Adrenal gland (tissue), 9 donors: ENCODE measurements at regions not wholly inside any gene's neighbourhood (a gene's known extent, or its start where the extent isn't known, plus 50 kb on each side); places are given as distances from the start of the nearest gene placed in this dataset.

Experiments
- DNase-seq, 7 donors: peaks; one replicate each; pipeline ENCODE4 v3.0.0-alpha.2; 2019 to 2020
- H3K27ac ChIP-seq, 5 donors: fragments of 200-600 bp; sonication (generic) in 4 of 5; 1 replicate in 3 of 5; 2 replicates in 2 of 5; pipeline versions ENCODE4 v1.5.1 to v1.8.0; 2016 to 2020; ENCODE audit warnings: mild to moderate bottlenecking in 1 of 5
- H3K27me3 ChIP-seq: fragments of 200-600 bp; 2 replicates; pipeline ENCODE4 v1.8.0; 2021
- H3K36me3 ChIP-seq, 2 donors: fragments of 200-600 bp; replicated peaks in 1 of 2; 1 replicate in 1 of 2; 2 replicates in 1 of 2; pipeline versions ENCODE4 v1.5.1 to v1.8.0; 2018 to 2022
- H3K4me1 ChIP-seq, 2 donors: fragments of 200-600 bp; replicated peaks in 1 of 2; 1 replicate in 1 of 2; 2 replicates in 1 of 2; pipeline versions ENCODE4 v1.5.1 to v1.8.0; 2018 to 2021
- H3K4me3 ChIP-seq, 4 donors: fragments of 200-600 bp; sonication (generic) in 3 of 4; one replicate each; pipeline ENCODE4 v1.5.1; 2016 to 2018
- H3K9me3 ChIP-seq, 3 donors: fragments of 200-600 bp; sonication (generic) in 1 of 3; replicated peaks in 1 of 3; 1 replicate in 2 of 3; 2 replicates in 1 of 3; pipeline versions ENCODE4 v1.5.1 to v1.8.0; 2016 to 2021
- POLR2A ChIP-seq, 2 donors: fragments of 450-650 bp; IDR thresholded peaks; one replicate each; pipeline ENCODE4 v1.6.1; 2017; ENCODE audit warnings: antibody characterized with exemption in 2 of 2, mild to moderate bottlenecking in 2 of 2, moderate library complexity in 1 of 2
- WGBS, 4 donors: extraction: QIAGEN DNeasy Blood & Tissue Kit in 2 of 4; methylation state at CpG; one replicate each; pipeline versions ENCODE4 v1.1.5 to v1.1.7; 2013 to 2017; 5-methylcytosine and 5-hydroxymethylcytosine counted together
- intact Hi-C, 2 donors: fragments of 100-400 bp; cut with DNase I; formaldehyde crosslinking; loops; one replicate each; pipeline versions ENCODE4 v1.14.1 to v1.15.0; 2022 to 2023
- TF ChIP-seq, protein P1 (sequence below), 6 experiments: fragments of 450-650 bp in 4 of 6; fragments of 200-600 bp in 2 of 6; sonication (generic) in 1 of 6; IDR thresholded peaks; 1 replicate in 5 of 6; 2 replicates in 1 of 6; pipeline versions ENCODE4 v1.5.1 to v1.8.0; 2016 to 2021; ENCODE audit warnings: antibody characterized with exemption in 6 of 6, mild to moderate bottlenecking in 2 of 6, moderate library complexity in 1 of 6
- donor health status: healthy with polysubstance abuse.
- donor health status: Bipolar disorder and iron deficiency.
- donor health status: DM: yes; HTN: yes; CAD: no.
- donor health status: DM: no; HTN: no; CAD: no.
- donor health status: DM: no; HTN: no; CAD: no.

- intact Hi-C loops = loop anchor here in 1 of 2 donors (10.0 kb wide), 1 partner anchor 205 kb away; no protein-coding TSS in a partner anchor
- no peak for TF ChIP-seq POLR2A (IDR thresholded peaks at IDR 0.05)
- TF ChIP-seq, protein P1, sequence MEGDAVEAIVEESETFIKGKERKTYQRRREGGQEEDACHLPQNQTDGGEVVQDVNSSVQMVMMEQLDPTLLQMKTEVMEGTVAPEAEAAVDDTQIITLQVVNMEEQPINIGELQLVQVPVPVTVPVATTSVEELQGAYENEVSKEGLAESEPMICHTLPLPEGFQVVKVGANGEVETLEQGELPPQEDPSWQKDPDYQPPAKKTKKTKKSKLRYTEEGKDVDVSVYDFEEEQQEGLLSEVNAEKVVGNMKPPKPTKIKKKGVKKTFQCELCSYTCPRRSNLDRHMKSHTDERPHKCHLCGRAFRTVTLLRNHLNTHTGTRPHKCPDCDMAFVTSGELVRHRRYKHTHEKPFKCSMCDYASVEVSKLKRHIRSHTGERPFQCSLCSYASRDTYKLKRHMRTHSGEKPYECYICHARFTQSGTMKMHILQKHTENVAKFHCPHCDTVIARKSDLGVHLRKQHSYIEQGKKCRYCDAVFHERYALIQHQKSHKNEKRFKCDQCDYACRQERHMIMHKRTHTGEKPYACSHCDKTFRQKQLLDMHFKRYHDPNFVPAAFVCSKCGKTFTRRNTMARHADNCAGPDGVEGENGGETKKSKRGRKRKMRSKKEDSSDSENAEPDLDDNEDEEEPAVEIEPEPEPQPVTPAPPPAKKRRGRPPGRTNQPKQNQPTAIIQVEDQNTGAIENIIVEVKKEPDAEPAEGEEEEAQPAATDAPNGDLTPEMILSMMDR (IDR thresholded peaks at IDR 0.05) = no peak
- peak in 4 of 7 donors; percentile 21 to 35 (median 28) for DNase-seq
- 19 to 22% (median 22%) methylated on average over 11 to 15 of the region's 15 CpGs for WGBS, 4 donors
- Histone ChIP-seq H3K27ac (peak overlapping the region; percentile 56 to 93 (median 86)), H3K27me3 (no peaks in the 10 kb centered on the region), H3K4me3 (peak overlapping the region in 3 of 4 donors; percentile 46 to 75 (median 61)), H3K4me1 (peaks cover 18 to 42% of the 10 kb centered on the region in 2 donors), H3K9me3 (no peaks in the 10 kb centered on the region), H3K36me3 (no peaks in the 10 kb centered on the region)
Observed at GRCh38 chr5:56480078-56480704, 247.1 kb upstream of the ANKRD55 start.

GRCh38 chr5:56479696-56480077 lies 246.6 kb upstream of the ANKRD55 start:
- no peaks in the 10 kb centered on the region for H3K27me3 ChIP-seq
- WGBS, 4 donors = 20 to 42% (median 31%) methylated on average over 9 of the region's 9 CpGs
- intact Hi-C loops = loop anchor here in 1 of 2 donors (10.0 kb wide), 1 partner anchor 205 kb away; no protein-coding TSS in a partner anchor
- H3K36me3 ChIP-seq = no peaks in the 10 kb centered on the region
- DNase-seq = no peak
- H3K4me3 ChIP-seq = peak overlapping the region in 1 of 4 donors; percentile 61
- no peaks in the 10 kb centered on the region for H3K9me3 ChIP-seq
- TF ChIP-seq, protein P1 (IDR thresholded peaks at IDR 0.05) = no peak
- H3K4me1 ChIP-seq = peaks cover 18 to 42% of the 10 kb centered on the region in 2 donors
- peak overlapping the region; percentile 56 to 93 (median 86) for H3K27ac ChIP-seq

GRCh38 chr5:56479126-56479525 lies 246.0 kb upstream of the ANKRD55 start:
- H3K27ac ChIP-seq = peak overlapping the region in 1 of 5 donors; percentile 91
- 82 to 95% (median 91%) methylated on average over 3 of the region's 3 CpGs for WGBS, 4 donors

DNA sequence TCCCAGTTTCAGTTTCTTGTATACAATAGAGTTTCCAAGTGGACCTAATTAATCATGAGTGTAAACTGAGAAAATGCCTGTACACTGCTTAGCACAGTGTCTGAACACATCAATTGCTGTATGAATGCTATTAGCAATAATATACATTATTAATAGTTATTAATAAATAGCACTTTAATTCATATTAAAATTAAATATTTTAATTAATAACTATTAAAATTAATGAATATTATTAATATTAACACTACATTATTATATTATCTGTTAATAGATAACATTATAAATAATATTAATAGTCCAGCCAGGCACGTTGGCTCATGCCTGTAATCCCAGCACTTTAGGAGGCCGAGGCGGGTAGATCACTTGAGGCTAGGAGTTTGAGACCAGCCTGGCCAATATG lies 244.9 kb upstream of the ANKRD55 start:
- no peak for TF ChIP-seq POLR2A (IDR thresholded peaks at IDR 0.05)
- TF ChIP-seq, protein P1 (IDR thresholded peaks at IDR 0.05) = no peak
- intact Hi-C loops = no loop called here
- H3K27ac ChIP-seq = no peak overlapping the region
- no peak for DNase-seq
- no peaks in the 10 kb centered on the region for H3K9me3 ChIP-seq
- WGBS, 4 donors = 93 to 98% (median 98%) methylated on average over 3 of the region's 3 CpGs
- H3K27me3 ChIP-seq = no peaks in the 10 kb centered on the region
- no peaks in the 10 kb centered on the region for H3K36me3 ChIP-seq
- no peak overlapping the region for H3K4me3 ChIP-seq
- H3K4me1 ChIP-seq = peaks cover 18 to 42% of the 10 kb centered on the region in 2 donors

More at GRCh38 chr5:56479126-56479525, 246.0 kb upstream of the ANKRD55 start:
- no peak for DNase-seq
- no peaks in the 10 kb centered on the region for H3K27me3 ChIP-seq
- no peaks in the 10 kb centered on the region for H3K36me3 ChIP-seq
- no peak for TF ChIP-seq POLR2A (IDR thresholded peaks at IDR 0.05)
- TF ChIP-seq, protein P1 (IDR thresholded peaks at IDR 0.05) = no peak
- intact Hi-C loops = no loop called here
- peaks cover 18 to 42% of the 10 kb centered on the region in 2 donors for H3K4me1 ChIP-seq
- H3K9me3 ChIP-seq = no peaks in the 10 kb centered on the region
- H3K4me3 ChIP-seq = no peak overlapping the region
